Mucosa of descending colon (tissue), 3 donors: ENCODE measurements at regions not wholly inside any gene's neighbourhood (a gene's known extent, or its start where the extent isn't known, plus 50 kb on each side); places are given as distances from the start of the nearest gene placed in this dataset.

Experiments used
- ATAC-seq: fragments of 200-7000 bp; cut with Tn5 transposase; one replicate; pipeline ENCODE4 v1.9.1; 2020; ENCODE audit warnings: mild to moderate bottlenecking, moderate library complexity
- DNase-seq, 3 donors: peaks; one replicate each; pipeline ENCODE4 v3.0.0-alpha.2; 2020
- H3K36me3 ChIP-seq: fragments of 200-600 bp; one replicate; pipeline ENCODE4 v1.8.0; 2021; ENCODE audit warnings: low read depth, mild to moderate bottlenecking
- H3K4me1 ChIP-seq: fragments of 200-600 bp; one replicate; pipeline ENCODE4 v1.8.0; 2021; ENCODE audit warnings: low read depth, mild to moderate bottlenecking
- H3K4me3 ChIP-seq: fragments of 200-600 bp; one replicate; pipeline ENCODE4 v1.8.0; 2021; ENCODE audit warnings: mild to moderate bottlenecking
- H3K9me3 ChIP-seq: fragments of 200-600 bp; one replicate; pipeline ENCODE4 v1.8.0; 2021; ENCODE audit warnings: mild to moderate bottlenecking
- CTCF ChIP-seq: fragments of 200-600 bp; IDR thresholded peaks from one replicate; pipeline ENCODE4 v1.8.0; 2022; ENCODE audit warnings: antibody characterized with exemption, mild to moderate bottlenecking
- intact Hi-C, 2 donors: fragments of 100-400 bp; cut with DNase I in 1 of 2; cut with micrococcal nuclease in 1 of 2; formaldehyde crosslinking; loops; one replicate each; pipeline versions ENCODE4 v1.11.0 to v1.11.1; 2022; cut with DNase I, micrococcal nuclease
- donor health status: DM: no; HTN: no; CAD: no; lungs with moderate emphysema.
- donor health status: DM: no; HTN: no; CAD: no.
- donor health status: DM: no; HTN: yes; CAD: no.

GRCh38 chr2:21358976-21359375 lies 235.2 kb downstream of the TDRD15 start:
- no peak for TF ChIP-seq CTCF
- intact Hi-C loops, result no loop called here
- ATAC-seq, result no peak

DNA sequence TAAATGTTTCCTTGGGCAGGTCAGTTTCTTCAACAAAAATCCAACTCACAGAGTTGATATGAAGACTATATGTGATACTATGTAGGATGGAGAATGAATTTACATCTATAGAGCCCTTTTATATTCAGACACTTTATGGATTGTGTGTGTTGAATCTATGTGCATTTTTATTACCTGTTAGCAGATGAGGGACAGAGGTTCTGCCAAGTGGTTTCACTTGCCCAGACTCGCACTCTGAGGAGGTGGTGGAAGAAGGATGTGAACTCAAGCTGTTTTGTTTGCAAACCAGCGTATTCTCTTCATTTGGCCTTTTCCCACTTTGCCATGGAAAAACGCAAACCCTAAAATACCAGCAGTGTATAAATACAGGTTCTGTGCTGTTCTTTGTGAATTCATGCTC lies 237.6 kb downstream of the TDRD15 start:
- Histone ChIP-seq H3K4me1 (no peaks in the 10 kb centered on the region), H3K36me3 (no peaks in the 10 kb centered on the region), H3K9me3 (no peaks in the 10 kb centered on the region), H3K4me3 (no peak overlapping the region)
- DNase-seq (no peak), ATAC-seq (no peak)
- intact Hi-C loops, result no loop called here
- no peak for TF ChIP-seq CTCF

More at GRCh38 chr2:21358976-21359375, 235.2 kb downstream of the TDRD15 start:
- no peaks in the 10 kb centered on the region for H3K36me3 ChIP-seq
- H3K9me3 ChIP-seq, result no peaks in the 10 kb centered on the region
- H3K4me1 ChIP-seq, result no peaks in the 10 kb centered on the region
- no peak overlapping the region for H3K4me3 ChIP-seq
- DNase-seq, result no peak

DNA sequence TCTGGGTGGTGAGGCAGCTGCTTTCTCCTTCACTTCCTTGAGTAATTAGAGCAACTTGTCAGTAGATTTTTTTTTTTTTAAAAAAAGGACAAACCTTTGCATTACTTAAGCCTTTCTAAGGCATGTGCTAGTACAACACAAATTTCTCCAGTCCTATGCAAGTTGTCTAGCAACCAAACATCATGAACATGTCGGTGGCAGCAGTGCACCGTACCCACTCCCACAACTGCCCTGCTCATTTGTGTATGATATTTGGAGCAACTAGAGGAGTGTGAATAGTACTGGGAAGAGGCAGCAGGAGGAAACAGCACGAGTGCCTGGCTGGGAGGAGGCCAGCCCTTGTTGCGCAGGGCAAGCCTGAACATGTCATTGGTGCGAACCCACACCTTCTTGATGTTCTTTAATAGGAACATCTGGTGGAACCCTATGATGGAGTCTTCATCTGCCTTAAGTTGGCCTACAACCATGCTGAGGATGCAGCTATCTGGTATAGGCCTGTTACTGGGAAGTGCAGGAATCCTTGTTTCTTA lies 238.3 kb downstream of the TDRD15 start:
- intact Hi-C loops, result no loop called here
- no peak for TF ChIP-seq CTCF
- ATAC-seq (no peak), DNase-seq (no peak)
- no peaks in the 10 kb centered on the region for H3K36me3 ChIP-seq
- H3K4me3 ChIP-seq, result no peak overlapping the region
- no peaks in the 10 kb centered on the region for H3K4me1 ChIP-seq
- no peaks in the 10 kb centered on the region for H3K9me3 ChIP-seq

DNA sequence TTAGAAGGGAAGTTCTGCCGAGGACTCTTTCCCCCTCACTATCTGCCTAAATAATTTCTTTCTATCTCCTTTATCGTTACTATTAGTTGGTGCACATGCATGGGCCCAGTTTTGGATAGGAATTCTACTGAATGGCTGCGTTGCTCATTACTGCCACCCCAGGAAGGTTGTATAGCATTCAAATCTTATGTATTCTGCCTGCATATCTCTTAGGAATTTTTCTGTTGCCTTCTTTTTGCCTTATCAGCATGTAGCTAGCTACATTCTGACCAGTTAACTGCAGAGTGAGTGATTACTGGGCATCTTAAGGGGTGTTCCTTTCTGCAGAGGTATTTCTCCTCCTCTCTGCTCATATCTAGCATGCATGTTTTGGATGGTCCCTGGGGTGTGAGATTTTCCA lies 239.6 kb downstream of the TDRD15 start:
- no peak for ATAC-seq
- H3K9me3 ChIP-seq, result no peaks in the 10 kb centered on the region
- no peak overlapping the region for H3K4me3 ChIP-seq
- no peaks in the 10 kb centered on the region for H3K4me1 ChIP-seq
- TF ChIP-seq CTCF, result no peak
- no peak for DNase-seq
- intact Hi-C loops, result no loop called here
- no peaks in the 10 kb centered on the region for H3K36me3 ChIP-seq

DNA sequence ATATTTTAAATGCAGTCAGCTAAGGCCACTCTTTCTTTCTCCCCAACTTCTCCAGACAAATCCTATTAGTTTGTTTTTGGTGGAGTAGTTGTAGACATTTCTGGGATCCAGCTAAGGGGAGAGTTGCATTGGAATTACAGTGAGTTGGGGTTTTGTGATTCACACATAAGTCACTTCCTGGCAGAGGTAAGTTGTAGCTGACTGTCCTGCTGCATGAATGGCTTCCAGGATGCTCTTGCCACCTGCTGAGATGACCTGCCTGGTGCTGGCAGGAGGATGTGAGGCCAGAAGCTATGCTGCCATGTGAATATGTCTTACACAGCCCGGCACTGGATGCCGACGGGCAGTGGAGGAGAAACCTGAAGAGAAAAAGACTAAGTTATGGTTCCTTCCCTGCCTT lies 243.7 kb downstream of the TDRD15 start:
- Histone ChIP-seq H3K4me3 (no peak overlapping the region), H3K4me1 (no peaks in the 10 kb centered on the region), H3K36me3 (no peaks in the 10 kb centered on the region), H3K9me3 (no peaks in the 10 kb centered on the region)
- ATAC-seq, result no peak
- TF ChIP-seq CTCF, result no peak
- intact Hi-C loops, result no loop called here
- no peak for DNase-seq

GRCh38 chr2:21369787-21370186 lies 246.0 kb downstream of the TDRD15 start:
- no peak for ATAC-seq
- intact Hi-C loops, result no loop called here
- DNase-seq, result no peak

More at GRCh38 chr2:21369787-21370186, 246.0 kb downstream of the TDRD15 start:
- no peak for TF ChIP-seq CTCF
- H3K36me3 ChIP-seq, result no peaks in the 10 kb centered on the region
- no peaks in the 10 kb centered on the region for H3K4me1 ChIP-seq
- no peak overlapping the region for H3K4me3 ChIP-seq
- H3K9me3 ChIP-seq, result no peaks in the 10 kb centered on the region
